ENCODE measurements at regions not wholly inside any gene's neighbourhood (a gene's known extent, or its start where the extent isn't known, plus 50 kb on each side); places are given as distances from the start of the nearest gene placed in this dataset.

DNA sequence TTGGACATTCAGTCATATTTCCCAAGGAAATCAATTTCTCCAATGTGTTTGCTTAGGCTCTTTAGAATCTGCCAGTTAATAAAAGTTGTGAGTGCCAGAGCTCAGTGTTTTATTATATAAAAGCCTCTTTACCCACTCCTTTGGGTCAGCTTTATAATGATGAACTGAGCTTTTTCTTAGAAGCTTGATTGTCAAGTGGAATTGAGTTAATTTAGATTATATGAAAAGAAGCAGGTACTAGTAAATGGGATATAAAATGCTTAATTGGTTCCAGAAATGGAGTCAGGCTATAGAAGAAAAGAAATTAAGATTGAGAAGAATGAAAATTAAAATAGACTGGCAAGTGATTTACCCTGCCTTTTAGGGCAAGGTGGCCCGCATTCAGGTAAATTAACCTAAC lies 363.2 kb downstream of the SLITRK6 start:
- TF ChIP-seq, protein P1, sequence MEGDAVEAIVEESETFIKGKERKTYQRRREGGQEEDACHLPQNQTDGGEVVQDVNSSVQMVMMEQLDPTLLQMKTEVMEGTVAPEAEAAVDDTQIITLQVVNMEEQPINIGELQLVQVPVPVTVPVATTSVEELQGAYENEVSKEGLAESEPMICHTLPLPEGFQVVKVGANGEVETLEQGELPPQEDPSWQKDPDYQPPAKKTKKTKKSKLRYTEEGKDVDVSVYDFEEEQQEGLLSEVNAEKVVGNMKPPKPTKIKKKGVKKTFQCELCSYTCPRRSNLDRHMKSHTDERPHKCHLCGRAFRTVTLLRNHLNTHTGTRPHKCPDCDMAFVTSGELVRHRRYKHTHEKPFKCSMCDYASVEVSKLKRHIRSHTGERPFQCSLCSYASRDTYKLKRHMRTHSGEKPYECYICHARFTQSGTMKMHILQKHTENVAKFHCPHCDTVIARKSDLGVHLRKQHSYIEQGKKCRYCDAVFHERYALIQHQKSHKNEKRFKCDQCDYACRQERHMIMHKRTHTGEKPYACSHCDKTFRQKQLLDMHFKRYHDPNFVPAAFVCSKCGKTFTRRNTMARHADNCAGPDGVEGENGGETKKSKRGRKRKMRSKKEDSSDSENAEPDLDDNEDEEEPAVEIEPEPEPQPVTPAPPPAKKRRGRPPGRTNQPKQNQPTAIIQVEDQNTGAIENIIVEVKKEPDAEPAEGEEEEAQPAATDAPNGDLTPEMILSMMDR (IDR thresholded peaks at IDR 0.05; ENCODE audit: poor library complexity) = no peak
- no peak for TF ChIP-seq EZH2phosphoT487 (IDR thresholded peaks at IDR 0.05; ENCODE audit: low read depth, severe bottlenecking, unreplicated experiment)
- no peak for TF ChIP-seq EZH2 (IDR thresholded peaks at IDR 0.05; ENCODE audit: borderline replicate concordance)
